Upper lobe of left lung (tissue), 6 donors: ENCODE measurements at regions not wholly inside any gene's neighbourhood (a gene's known extent, or its start where the extent isn't known, plus 50 kb on each side); places are given as distances from the start of the nearest gene placed in this dataset.
A peak's percentile ranks its signal among the peaks of the same experiment; 100 is the strongest.

Experiments
- ATAC-seq, 2 donors: fragments of 200-7000 bp; cut with Tn5 transposase; one replicate each; pipeline ENCODE4 v1.9.1; 2022; ENCODE audit warnings: mild to moderate bottlenecking in 2 of 2, moderate library complexity in 2 of 2; ENCODE audit not compliant: low FRiP score in 2 of 2
- DNase-seq, 2 donors: peaks; one replicate each; pipeline ENCODE4 v3.0.0-alpha.2; 2019 to 2020
- H3K27ac ChIP-seq, 4 donors: fragments of 200-600 bp; sonication (generic); one replicate each; pipeline ENCODE4 v1.5.1; 2016 to 2019
- H3K27me3 ChIP-seq, 4 donors: fragments of 200-600 bp; sonication (generic); one replicate each; pipeline ENCODE4 v1.5.1; 2017 to 2019
- H3K36me3 ChIP-seq, 4 donors: fragments of 200-600 bp; sonication (generic); one replicate each; pipeline ENCODE4 v1.5.1; 2016 to 2019
- H3K4me1 ChIP-seq, 4 donors: fragments of 200-600 bp; sonication (generic); one replicate each; pipeline ENCODE4 v1.5.1; 2018 to 2019
- H3K4me3 ChIP-seq, 4 donors: fragments of 200-600 bp; sonication (generic); one replicate each; pipeline ENCODE4 v1.5.1; 2017 to 2019; ENCODE audit warnings: mild to moderate bottlenecking in 2 of 4, moderate library complexity in 1 of 4
- H3K9me3 ChIP-seq, 4 donors: fragments of 200-600 bp; sonication (generic); one replicate each; pipeline ENCODE4 v1.5.1; 2018 to 2019
- CTCF ChIP-seq, 6 experiments: fragments of 450-650 bp in 4 of 6; fragments of 200-600 bp in 2 of 6; sonication (generic) in 2 of 6; IDR thresholded peaks; one replicate each; pipeline ENCODE4 v1.5.1; 2016 to 2019; ENCODE audit warnings: antibody characterized with exemption in 6 of 6
- EP300 ChIP-seq, 4 donors: sonication (generic); formaldehyde crosslinking; IDR thresholded peaks; one replicate each; pipeline ENCODE4 v1.5.1; 2017; ENCODE audit warnings: antibody characterized with exemption in 4 of 4, control low read depth in 2 of 4
- POLR2A ChIP-seq, 4 donors: fragments of 450-650 bp; IDR thresholded peaks; one replicate each; pipeline ENCODE4 v1.5.1; 2016 to 2017; ENCODE audit warnings: antibody characterized with exemption in 4 of 4, mild to moderate bottlenecking in 2 of 4
- POLR2AphosphoS5 ChIP-seq, 2 donors: sonication (generic); formaldehyde crosslinking; IDR thresholded peaks; one replicate each; pipeline ENCODE4 v1.5.1; 2017; ENCODE audit warnings: antibody characterized with exemption in 2 of 2
- WGBS, 2 donors: methylation state at CpG; one replicate each; pipeline ENCODE4 v1.1.5; 2017 to 2018; 5-methylcytosine and 5-hydroxymethylcytosine counted together
- donor health status: DM: no; HTN: no; CAD: no; lungs with moderate emphysema.
- donor health status: DM: no; HTN: yes; CAD: no; lungs with severe emphysema.

GRCh38 chr9:31114346-31114745 lies 1270.1 kb upstream of the ACO1 start:
- DNase-seq: no peak
- TF ChIP-seq EP300 (IDR thresholded peaks at IDR 0.05) (no peak), CTCF (IDR thresholded peaks at IDR 0.05) (no peak), POLR2A (IDR thresholded peaks at IDR 0.05) (no peak), POLR2AphosphoS5 (IDR thresholded peaks at IDR 0.05) (no peak)
- WGBS, 2 donors: 79% methylated on average over 1 of the region's 1 CpG
- Histone ChIP-seq H3K4me3 (no peak overlapping the region), H3K27me3 (no peaks in the 10 kb centered on the region), H3K27ac (no peak overlapping the region), H3K36me3 (no peaks in the 10 kb centered on the region), H3K9me3 (no peaks in the 10 kb centered on the region), H3K4me1 (no peaks in the 10 kb centered on the region)
- no peak for ATAC-seq

- TF ChIP-seq EP300 (IDR thresholded peaks at IDR 0.05) (no peak), CTCF (IDR thresholded peaks at IDR 0.05) (peak in 5 of 6 experiments; percentile 13 to 53 (median 44)), POLR2A (IDR thresholded peaks at IDR 0.05) (no peak)
- ATAC-seq: peak in 1 of 2 donors; percentile 62
Measured at GRCh38 chr9:31119890-31120454, 1264.5 kb upstream of the ACO1 start.

GRCh38 chr9:31124389-31124788 lies 1260.1 kb upstream of the ACO1 start:
- no peaks in the 10 kb centered on the region for H3K36me3 ChIP-seq
- H3K4me3 ChIP-seq: no peak overlapping the region
- TF ChIP-seq POLR2AphosphoS5 (IDR thresholded peaks at IDR 0.05) (no peak), EP300 (IDR thresholded peaks at IDR 0.05) (no peak), POLR2A (IDR thresholded peaks at IDR 0.05) (no peak), CTCF (IDR thresholded peaks at IDR 0.05) (no peak)
- H3K4me1 ChIP-seq: no peaks in the 10 kb centered on the region
- ATAC-seq (no peak), DNase-seq (no peak)
- no peaks in the 10 kb centered on the region for H3K9me3 ChIP-seq
- WGBS, 2 donors: 70 to 72% methylated on average over 1 of the region's 1 CpG
- H3K27ac ChIP-seq: no peak overlapping the region
- H3K27me3 ChIP-seq: no peaks in the 10 kb centered on the region

More at GRCh38 chr9:31119890-31120454, 1264.5 kb upstream of the ACO1 start:
- 45 to 46% methylated on average over 5 of the region's 5 CpGs for WGBS, 2 donors
- Histone ChIP-seq H3K36me3 (no peaks in the 10 kb centered on the region), H3K4me1 (no peaks in the 10 kb centered on the region), H3K4me3 (no peak overlapping the region), H3K27me3 (no peaks in the 10 kb centered on the region), H3K9me3 (no peaks in the 10 kb centered on the region), H3K27ac (no peak overlapping the region)
- no peak for DNase-seq

- WGBS, 2 donors: 72 to 73% methylated on average over 3 of the region's 3 CpGs
- no peak overlapping the region for H3K27ac ChIP-seq
- DNase-seq (no peak), ATAC-seq (no peak)
- H3K4me3 ChIP-seq: no peak overlapping the region
- no peaks in the 10 kb centered on the region for H3K36me3 ChIP-seq
- no peak for TF ChIP-seq POLR2AphosphoS5 (IDR thresholded peaks at IDR 0.05)
- no peak for TF ChIP-seq CTCF (IDR thresholded peaks at IDR 0.05)
- TF ChIP-seq POLR2A (IDR thresholded peaks at IDR 0.05): no peak
- no peak for TF ChIP-seq EP300 (IDR thresholded peaks at IDR 0.05)
- no peaks in the 10 kb centered on the region for H3K9me3 ChIP-seq
- no peaks in the 10 kb centered on the region for H3K27me3 ChIP-seq
- no peaks in the 10 kb centered on the region for H3K4me1 ChIP-seq
Measured at GRCh38 chr9:31135567-31135966, 1248.9 kb upstream of the ACO1 start.

GRCh38 chr9:31136524-31136923 lies 1247.9 kb upstream of the ACO1 start:
- DNase-seq (no peak), ATAC-seq (no peak)
- WGBS, 2 donors: 96 to 97% methylated on average over 2 of the region's 2 CpGs
- H3K27ac ChIP-seq: no peak overlapping the region
- H3K4me3 ChIP-seq: no peak overlapping the region
- no peaks in the 10 kb centered on the region for H3K36me3 ChIP-seq
- TF ChIP-seq POLR2AphosphoS5 (IDR thresholded peaks at IDR 0.05) (no peak), POLR2A (IDR thresholded peaks at IDR 0.05) (no peak), CTCF (IDR thresholded peaks at IDR 0.05) (no peak), EP300 (IDR thresholded peaks at IDR 0.05) (no peak)
- H3K27me3 ChIP-seq: no peaks in the 10 kb centered on the region
- no peaks in the 10 kb centered on the region for H3K4me1 ChIP-seq
- no peaks in the 10 kb centered on the region for H3K9me3 ChIP-seq
